ENCODE measurements at regions not wholly inside any gene's neighbourhood (a gene's known extent, or its start where the extent isn't known, plus 50 kb on each side); places are given as distances from the start of the nearest gene placed in this dataset.

DNA sequence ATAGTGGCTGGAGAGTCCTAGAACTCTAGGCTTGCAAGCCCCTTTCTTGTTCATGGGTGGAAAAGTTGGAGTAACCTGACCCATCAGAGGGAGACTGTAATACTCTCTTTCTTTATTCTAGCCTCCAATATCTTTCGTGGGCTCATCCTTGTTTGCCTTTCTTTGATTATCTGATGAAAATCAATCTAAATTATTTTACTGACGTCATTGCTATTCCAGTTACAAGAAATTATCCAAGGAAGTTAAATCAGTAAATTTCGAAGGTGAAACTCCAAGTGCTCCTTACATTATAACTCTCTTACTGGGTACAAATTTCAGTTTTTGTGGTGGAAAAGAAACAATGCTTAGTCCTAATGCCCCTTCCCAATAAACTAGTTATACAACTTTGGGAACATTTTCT, 412.9 kb downstream of the IDS start:
- intact Hi-C loops (cut with micrococcal nuclease) = no loop called here
- Histone ChIP-seq H3K4me1 (ENCODE audit: insufficient read depth, low read length) (no peaks in the 10 kb centered on the region), H3K9me2 (replicated peaks; ENCODE audit: low read length) (no peaks in the 10 kb centered on the region), H3K36me3 (ENCODE audit: low read depth, low read length) (no peaks in the 10 kb centered on the region), H4K20me1 (ENCODE audit: low read length) (no peaks in the 10 kb centered on the region), H3K4me2 (ENCODE audit: low read length) (no peak overlapping the region), H3K4me3 (ENCODE audit: low read length) (no peak overlapping the region), H3K27ac (ENCODE audit: low read length) (no peak overlapping the region), H3K9me3 (ENCODE audit: low read length) (no peaks in the 10 kb centered on the region), H3K27me3 (ENCODE audit: low read length) (no peaks in the 10 kb centered on the region), H3K79me2 (ENCODE audit: low read length) (no peaks in the 10 kb centered on the region), H3K9ac (ENCODE audit: low read length) (no peak overlapping the region), H3F3A (ENCODE audit: low read length, unreplicated experiment) (no peaks in the 10 kb centered on the region), H2AFZ (ENCODE audit: low read length) (no peak overlapping the region)
- DNase-seq (no peak), ATAC-seq (no peak)
- TF ChIP-seq EZH2phosphoT487 (IDR thresholded peaks at IDR 0.05; ENCODE audit: borderline replicate concordance, low read length) = no peak
- TF ChIP-seq EZH2 (IDR thresholded peaks at IDR 0.05; ENCODE audit: low read length, unreplicated experiment) = no peak
- TF ChIP-seq, protein P1, sequence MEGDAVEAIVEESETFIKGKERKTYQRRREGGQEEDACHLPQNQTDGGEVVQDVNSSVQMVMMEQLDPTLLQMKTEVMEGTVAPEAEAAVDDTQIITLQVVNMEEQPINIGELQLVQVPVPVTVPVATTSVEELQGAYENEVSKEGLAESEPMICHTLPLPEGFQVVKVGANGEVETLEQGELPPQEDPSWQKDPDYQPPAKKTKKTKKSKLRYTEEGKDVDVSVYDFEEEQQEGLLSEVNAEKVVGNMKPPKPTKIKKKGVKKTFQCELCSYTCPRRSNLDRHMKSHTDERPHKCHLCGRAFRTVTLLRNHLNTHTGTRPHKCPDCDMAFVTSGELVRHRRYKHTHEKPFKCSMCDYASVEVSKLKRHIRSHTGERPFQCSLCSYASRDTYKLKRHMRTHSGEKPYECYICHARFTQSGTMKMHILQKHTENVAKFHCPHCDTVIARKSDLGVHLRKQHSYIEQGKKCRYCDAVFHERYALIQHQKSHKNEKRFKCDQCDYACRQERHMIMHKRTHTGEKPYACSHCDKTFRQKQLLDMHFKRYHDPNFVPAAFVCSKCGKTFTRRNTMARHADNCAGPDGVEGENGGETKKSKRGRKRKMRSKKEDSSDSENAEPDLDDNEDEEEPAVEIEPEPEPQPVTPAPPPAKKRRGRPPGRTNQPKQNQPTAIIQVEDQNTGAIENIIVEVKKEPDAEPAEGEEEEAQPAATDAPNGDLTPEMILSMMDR (conservative IDR thresholded peaks at IDR 0.05; ENCODE audit: low read depth, low read length) = no peak
- ChIA-PET POLR2A (ENCODE audit: unreplicated experiment) (no interaction called here), CTCF (no interaction called here)
- BruUV-seq (replicated peaks) = no TSS peak

DNA sequence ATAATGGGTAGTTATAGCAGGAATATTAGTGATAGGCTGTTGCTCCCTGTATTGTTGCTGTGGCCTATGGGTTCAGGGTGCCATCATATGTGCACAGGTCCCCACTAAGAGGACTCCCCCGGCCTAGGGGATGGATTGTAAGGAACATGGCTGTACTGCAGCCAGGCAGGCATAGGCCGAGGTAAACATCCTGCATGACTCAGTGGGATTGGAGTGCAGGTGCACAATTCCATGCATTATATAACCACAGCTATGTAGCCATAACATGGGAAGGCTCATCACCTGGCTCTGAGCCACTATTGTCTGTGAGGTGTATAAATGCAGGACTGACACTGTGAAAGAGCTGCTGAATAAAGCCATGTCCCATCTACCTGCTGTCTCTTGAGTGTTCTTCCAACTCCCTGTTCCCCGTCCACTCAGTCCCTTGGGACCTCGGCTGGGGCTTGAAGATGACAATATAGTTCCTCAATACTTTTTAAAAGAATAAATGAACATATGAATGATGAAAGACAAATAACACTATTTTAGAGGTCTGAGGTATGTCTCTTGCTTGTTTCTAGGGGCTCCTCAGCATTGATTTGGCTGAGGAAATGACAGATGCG, 425.2 kb downstream of the IDS start:
- ATAC-seq = no peak
- intact Hi-C loops (cut with micrococcal nuclease) = no loop called here
- Histone ChIP-seq H3K4me2 (ENCODE audit: low read length) (no peak overlapping the region), H3K4me1 (ENCODE audit: insufficient read depth, low read length) (no peaks in the 10 kb centered on the region), H3K27ac (ENCODE audit: low read length) (no peak overlapping the region), H3K9me3 (ENCODE audit: low read length) (no peaks in the 10 kb centered on the region), H3K27me3 (ENCODE audit: low read length) (no peaks in the 10 kb centered on the region), H3K9me2 (replicated peaks; ENCODE audit: low read length) (no peaks in the 10 kb centered on the region), H3K36me3 (ENCODE audit: low read depth, low read length) (no peaks in the 10 kb centered on the region), H3K79me2 (ENCODE audit: low read length) (no peaks in the 10 kb centered on the region), H4K20me1 (ENCODE audit: low read length) (no peaks in the 10 kb centered on the region), H2AFZ (ENCODE audit: low read length) (no peak overlapping the region), H3K4me3 (ENCODE audit: low read length) (no peak overlapping the region), H3K9ac (ENCODE audit: low read length) (no peak overlapping the region), H3F3A (ENCODE audit: low read length, unreplicated experiment) (no peaks in the 10 kb centered on the region)
- POLR2A ChIA-PET (ENCODE audit: unreplicated experiment) = no interaction called here
- CTCF ChIA-PET = no interaction called here
- DNase-seq = no peak
- TF ChIP-seq EZH2 (IDR thresholded peaks at IDR 0.05; ENCODE audit: low read length, unreplicated experiment) (no peak), EZH2phosphoT487 (IDR thresholded peaks at IDR 0.05; ENCODE audit: borderline replicate concordance, low read length) (no peak)
- TF ChIP-seq, protein P1 (conservative IDR thresholded peaks at IDR 0.05; ENCODE audit: low read depth, low read length) = no peak
- BruUV-seq (replicated peaks) = no TSS peak

DNA sequence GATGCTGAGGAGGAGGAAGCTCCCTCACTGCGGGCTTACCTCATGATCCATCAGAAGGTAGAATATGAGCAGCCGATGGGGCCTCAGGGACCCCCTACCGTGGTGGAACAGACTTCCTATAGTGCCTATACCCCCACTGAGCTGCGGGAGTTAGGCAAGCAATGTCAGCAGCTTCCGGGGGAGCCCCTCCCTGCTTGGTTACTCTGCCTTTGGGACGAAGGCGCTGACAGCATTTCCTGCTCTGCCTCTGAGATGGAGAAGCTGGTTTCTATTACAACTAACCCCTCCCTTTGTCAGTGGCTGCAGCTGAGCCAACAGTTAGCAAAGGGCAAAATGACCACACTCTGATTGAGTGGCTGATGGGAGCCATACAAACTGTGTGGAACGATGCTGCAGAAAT, 430.7 kb downstream of the IDS start:
- DNase-seq (no peak), ATAC-seq (no peak)
- TF ChIP-seq EZH2 (IDR thresholded peaks at IDR 0.05; ENCODE audit: low read length, unreplicated experiment) (no peak), EZH2phosphoT487 (IDR thresholded peaks at IDR 0.05; ENCODE audit: borderline replicate concordance, low read length) (no peak)
- TF ChIP-seq, protein P1 (conservative IDR thresholded peaks at IDR 0.05; ENCODE audit: low read depth, low read length) = no peak
- BruUV-seq (replicated peaks) = no TSS peak
- H3K9me2 ChIP-seq (replicated peaks; ENCODE audit: low read length) = no peaks in the 10 kb centered on the region
- H3K79me2 ChIP-seq (ENCODE audit: low read length) = no peaks in the 10 kb centered on the region
- no peaks in the 10 kb centered on the region for H3F3A ChIP-seq (ENCODE audit: low read length, unreplicated experiment)
- intact Hi-C loops (cut with micrococcal nuclease) = no loop called here
- no peaks in the 10 kb centered on the region for H3K27me3 ChIP-seq (ENCODE audit: low read length)
- no peak overlapping the region for H3K9ac ChIP-seq (ENCODE audit: low read length)
- no peaks in the 10 kb centered on the region for H3K9me3 ChIP-seq (ENCODE audit: low read length)
- CTCF ChIA-PET = no interaction called here
- H3K36me3 ChIP-seq (ENCODE audit: low read depth, low read length) = no peaks in the 10 kb centered on the region
- no peaks in the 10 kb centered on the region for H4K20me1 ChIP-seq (ENCODE audit: low read length)
- H3K4me1 ChIP-seq (ENCODE audit: insufficient read depth, low read length) = no peaks in the 10 kb centered on the region
- no peak overlapping the region for H3K27ac ChIP-seq (ENCODE audit: low read length)
- POLR2A ChIA-PET (ENCODE audit: unreplicated experiment) = no interaction called here
- H3K4me3 ChIP-seq (ENCODE audit: low read length) = no peak overlapping the region
- no peak overlapping the region for H3K4me2 ChIP-seq (ENCODE audit: low read length)
- H2AFZ ChIP-seq (ENCODE audit: low read length) = no peak overlapping the region
